Chondrocyte (in vitro differentiated cells): ENCODE measurements at regions not wholly inside any gene's neighbourhood (a gene's known extent, or its start where the extent isn't known, plus 50 kb on each side); places are given as distances from the start of the nearest gene placed in this dataset.
"Not testable (repeated sequence)": the region's sequence is repeated elsewhere in the genome, so short reads cannot be mapped to it uniquely, and the experiment has no call there.

Experiments used
- DNase-seq: peaks from one replicate; pipeline ENCODE4 v3.0.0; 2021; ENCODE audit warnings: mixed read lengths, low spot score
- H3K27ac Mint-ChIP-seq: one replicate; pipeline ENCODE4 v1.8.0; 2021; ENCODE audit warnings: mild to moderate bottlenecking, moderate library complexity, mixed read lengths; ENCODE audit not compliant: unreplicated experiment
- H3K27me3 Mint-ChIP-seq: 2 replicates; pipeline ENCODE4 v1.8.0; 2021; ENCODE audit warnings: low read depth, mixed read lengths
- H3K36me3 Mint-ChIP-seq: 2 replicates; pipeline ENCODE4 v1.8.0; 2021; ENCODE audit warnings: low read depth, mixed read lengths
- H3K4me1 Mint-ChIP-seq: 2 replicates; pipeline ENCODE4 v1.8.0; 2021; ENCODE audit warnings: low read depth, mild to moderate bottlenecking, mixed read lengths
- H3K4me3 Mint-ChIP-seq: one replicate; pipeline ENCODE4 v1.8.0; 2021; ENCODE audit warnings: mild to moderate bottlenecking, moderate library complexity, mixed read lengths; ENCODE audit not compliant: unreplicated experiment
- H3K9me3 Mint-ChIP-seq: 2 replicates; pipeline ENCODE4 v1.8.0; 2021; ENCODE audit warnings: low read depth, mixed read lengths
- TF ChIP-seq, protein P1 (sequence below): fragments of 200-600 bp; sonication (generic); IDR thresholded peaks from 2 replicates; pipeline ENCODE4 v1.5.0; 2021; ENCODE audit warnings: antibody characterized with exemption, mild to moderate bottlenecking, moderate library complexity

DNA sequence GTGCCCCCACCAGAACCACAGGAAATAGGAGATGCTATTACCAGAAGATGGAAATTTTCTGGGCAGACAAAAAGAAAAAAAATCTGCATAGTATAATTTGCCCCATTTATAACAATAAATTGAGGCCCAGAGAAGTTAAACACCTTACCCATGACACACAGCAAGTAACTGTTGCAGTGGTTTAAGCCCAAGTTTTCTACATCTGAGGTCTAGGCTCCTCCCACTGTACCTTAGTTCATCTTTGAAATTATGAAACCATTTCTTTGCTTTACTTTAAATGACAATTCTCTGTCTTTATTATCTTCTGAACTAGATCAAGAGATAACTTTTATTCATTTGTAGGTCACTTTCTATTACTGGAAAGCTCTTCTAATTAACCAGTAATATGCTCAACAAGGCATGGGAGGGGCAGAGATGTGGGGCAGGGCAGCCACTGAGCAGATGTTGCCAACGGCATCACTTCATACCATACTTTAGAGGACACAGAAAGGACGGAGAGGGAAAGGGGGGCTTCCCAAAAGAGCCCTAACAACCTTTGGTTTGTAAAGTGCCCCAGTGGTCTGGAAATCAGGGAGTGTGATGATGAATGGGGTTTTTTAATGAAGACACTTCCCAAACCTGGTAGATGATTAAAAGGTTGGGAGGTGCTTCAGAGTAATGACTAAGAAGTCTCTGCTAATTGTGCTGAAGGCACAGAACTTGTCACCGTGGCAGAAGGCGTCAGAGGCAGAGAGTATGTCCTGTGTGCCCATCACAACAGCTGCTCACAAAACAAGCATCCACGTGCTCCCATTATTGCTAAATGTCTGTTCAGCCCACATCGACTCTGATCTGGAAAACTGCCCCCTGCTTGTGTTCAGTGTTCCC lies 342.5 kb downstream of the SHQ1 start:
- Mint-ChIP-seq H3K4me3 (no peak overlapping the region), H3K27ac (no peak overlapping the region), H3K27me3 (peaks cover 10% of the 10 kb centered on the region), H3K36me3 (no peaks in the 10 kb centered on the region), H3K9me3 (no peaks in the 10 kb centered on the region), H3K4me1 (no peaks in the 10 kb centered on the region)
- TF ChIP-seq, protein P1, sequence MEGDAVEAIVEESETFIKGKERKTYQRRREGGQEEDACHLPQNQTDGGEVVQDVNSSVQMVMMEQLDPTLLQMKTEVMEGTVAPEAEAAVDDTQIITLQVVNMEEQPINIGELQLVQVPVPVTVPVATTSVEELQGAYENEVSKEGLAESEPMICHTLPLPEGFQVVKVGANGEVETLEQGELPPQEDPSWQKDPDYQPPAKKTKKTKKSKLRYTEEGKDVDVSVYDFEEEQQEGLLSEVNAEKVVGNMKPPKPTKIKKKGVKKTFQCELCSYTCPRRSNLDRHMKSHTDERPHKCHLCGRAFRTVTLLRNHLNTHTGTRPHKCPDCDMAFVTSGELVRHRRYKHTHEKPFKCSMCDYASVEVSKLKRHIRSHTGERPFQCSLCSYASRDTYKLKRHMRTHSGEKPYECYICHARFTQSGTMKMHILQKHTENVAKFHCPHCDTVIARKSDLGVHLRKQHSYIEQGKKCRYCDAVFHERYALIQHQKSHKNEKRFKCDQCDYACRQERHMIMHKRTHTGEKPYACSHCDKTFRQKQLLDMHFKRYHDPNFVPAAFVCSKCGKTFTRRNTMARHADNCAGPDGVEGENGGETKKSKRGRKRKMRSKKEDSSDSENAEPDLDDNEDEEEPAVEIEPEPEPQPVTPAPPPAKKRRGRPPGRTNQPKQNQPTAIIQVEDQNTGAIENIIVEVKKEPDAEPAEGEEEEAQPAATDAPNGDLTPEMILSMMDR, result no peak
- no peak for DNase-seq

DNA sequence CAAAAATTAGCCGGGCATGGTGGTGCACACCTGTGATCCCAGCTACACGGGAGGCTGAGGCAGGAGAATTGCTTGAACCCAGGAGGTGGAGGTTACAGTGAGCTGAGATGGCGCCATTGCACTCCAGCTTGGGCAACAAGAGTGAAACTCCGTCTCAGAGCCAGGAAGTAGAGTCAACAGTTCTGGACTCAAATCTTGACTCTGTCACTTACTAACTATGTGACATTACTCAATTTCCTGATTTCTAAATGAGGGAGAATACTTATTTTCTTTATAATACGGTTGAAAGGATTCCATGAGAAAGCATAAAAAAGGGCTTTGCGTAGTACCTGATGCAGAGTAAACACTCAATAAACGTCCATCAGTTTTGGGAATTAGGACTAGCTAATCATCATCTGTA lies 350.7 kb downstream of the SHQ1 start:
- H3K4me1 Mint-ChIP-seq, H3K4me3 Mint-ChIP-seq, H3K36me3 Mint-ChIP-seq, H3K27ac Mint-ChIP-seq, H3K27me3 Mint-ChIP-seq, DNase-seq: not testable (repeated sequence)
- H3K9me3 Mint-ChIP-seq, result peaks cover 13% of the 10 kb centered on the region

DNA sequence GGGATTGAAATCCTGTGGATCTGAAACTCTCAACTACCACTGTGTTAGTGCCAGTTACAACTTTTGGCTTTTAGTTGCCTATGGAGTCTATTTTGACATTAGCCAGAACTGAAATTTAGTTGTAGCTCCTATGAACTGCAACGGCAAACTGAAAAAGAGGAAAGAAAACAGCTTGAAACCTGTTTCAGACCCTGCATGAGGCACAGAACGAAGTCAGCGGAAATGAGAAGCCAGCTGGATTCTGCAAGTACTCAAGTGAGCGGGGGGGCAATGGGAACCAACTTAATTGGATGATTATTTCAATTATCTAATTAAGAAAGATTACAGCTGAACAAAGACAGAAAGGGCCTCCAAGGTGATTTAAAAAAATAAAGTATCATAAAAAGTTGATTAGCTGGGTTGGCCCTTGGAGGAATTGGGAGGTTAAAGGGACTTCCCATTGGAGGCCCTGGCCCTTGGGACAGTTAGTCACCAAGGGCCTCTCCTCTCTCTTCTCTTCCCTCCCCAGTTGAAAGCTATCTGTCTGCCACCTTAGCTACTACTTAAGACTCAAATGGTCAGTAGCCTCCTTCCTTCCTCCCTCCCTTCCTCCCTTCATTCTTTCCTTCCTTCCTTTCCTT lies 352.1 kb downstream of the SHQ1 start:
- no peak overlapping the region for H3K4me3 Mint-ChIP-seq

DNA sequence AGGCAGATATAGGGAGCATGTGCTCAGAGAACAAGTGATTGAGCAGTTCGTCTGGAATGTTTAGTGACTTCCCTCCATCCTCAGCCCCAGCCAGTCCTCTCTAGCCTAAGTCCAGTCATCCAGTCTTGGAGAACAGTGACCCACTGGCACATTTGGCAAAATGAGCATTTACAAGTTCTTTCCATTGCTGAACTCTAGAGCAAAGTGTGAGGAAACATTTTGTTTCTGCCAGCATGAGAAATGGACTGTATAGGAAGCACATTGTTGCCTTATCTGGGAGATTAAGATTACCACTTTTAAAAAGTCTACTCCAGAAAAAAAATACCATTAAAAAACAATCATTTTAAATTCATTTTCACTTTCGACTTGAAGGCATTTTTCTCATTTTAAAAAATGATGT lies 353.6 kb downstream of the SHQ1 start:
- Mint-ChIP-seq H3K27ac (no peak overlapping the region), H3K27me3 (peaks cover 2% of the 10 kb centered on the region), H3K9me3 (peaks cover 13% of the 10 kb centered on the region), H3K4me1 (peaks cover 15% of the 10 kb centered on the region), H3K36me3 (peaks cover 3% of the 10 kb centered on the region), H3K4me3 (no peak overlapping the region)
- TF ChIP-seq, protein P1, result no peak
- DNase-seq, result no peak

More for the DNA sequence above, 352.1 kb downstream of the SHQ1 start:
- H3K4me1 Mint-ChIP-seq, result peaks cover 12% of the 10 kb centered on the region
- peaks cover 13% of the 10 kb centered on the region for H3K9me3 Mint-ChIP-seq
- peaks cover 3% of the 10 kb centered on the region for H3K36me3 Mint-ChIP-seq
- H3K27ac Mint-ChIP-seq, result no peak overlapping the region
- TF ChIP-seq, protein P1, result no peak
- no peak for DNase-seq
- peaks cover 2% of the 10 kb centered on the region for H3K27me3 Mint-ChIP-seq

DNA sequence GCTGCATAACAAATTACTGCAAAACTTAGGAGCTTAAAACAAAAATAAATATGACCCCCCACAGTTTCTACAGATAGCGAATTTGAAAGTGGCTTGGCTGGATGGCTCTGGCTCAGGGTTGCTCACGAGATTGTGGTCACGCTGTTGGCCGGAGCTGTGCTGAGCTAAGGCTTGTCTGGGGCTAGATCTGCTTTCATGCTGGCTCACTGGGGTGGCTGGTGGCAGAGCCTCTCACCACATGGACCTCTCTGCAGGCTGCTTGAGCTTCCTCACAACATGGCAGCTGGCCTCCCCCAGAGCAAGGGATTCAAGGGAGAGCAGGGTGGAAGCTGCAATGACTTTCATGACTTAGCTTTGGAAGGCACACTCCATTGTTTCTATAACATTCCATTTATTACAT lies 354.1 kb downstream of the SHQ1 start:
- DNase-seq, result no peak
- peaks cover 15% of the 10 kb centered on the region for H3K4me1 Mint-ChIP-seq

More for the DNA sequence above, 354.1 kb downstream of the SHQ1 start:
- TF ChIP-seq, protein P1, result no peak
- H3K9me3 Mint-ChIP-seq, result peaks cover 12% of the 10 kb centered on the region
- peaks cover 3% of the 10 kb centered on the region for H3K36me3 Mint-ChIP-seq
- peaks cover 2% of the 10 kb centered on the region for H3K27me3 Mint-ChIP-seq
- H3K27ac Mint-ChIP-seq, result no peak overlapping the region
- no peak overlapping the region for H3K4me3 Mint-ChIP-seq
